SU-DHL-6 (cell line): ENCODE measurements at regions not wholly inside any gene's neighbourhood (a gene's known extent, or its start where the extent isn't known, plus 50 kb on each side); places are given as distances from the start of the nearest gene placed in this dataset.

Experiments
- H2AFZ ChIP-seq: fragments of 200-600 bp; sonication (generic); 2 replicates; pipeline ENCODE4 v1.6.1; 2014; ENCODE audit warnings: low read depth, mild to moderate bottlenecking, moderate library complexity, mixed read lengths, antibody characterized with exemption, low read length; ENCODE audit not compliant: severe bottlenecking
- H3F3A ChIP-seq: fragments of 200-600 bp; shearing (Covaris generic); 2 replicates; pipeline ENCODE4 v1.6.0; 2016; ENCODE audit warnings: antibody characterized with exemption, mild to moderate bottlenecking; ENCODE audit not compliant: insufficient read depth
- H3K27ac ChIP-seq: fragments of 200-600 bp; sonication (generic); 2 replicates; pipeline ENCODE4 v1.5.1; 2016; ENCODE audit warnings: low read depth, mild to moderate bottlenecking, low read length, moderate library complexity, mixed read lengths
- H3K27me3 ChIP-seq: fragments of 200-600 bp; sonication (generic), shearing (Covaris generic); 2 replicates; pipeline ENCODE4 v1.6.0; 2014; ENCODE audit warnings: mild to moderate bottlenecking, low read length
- H3K36me3 ChIP-seq: fragments of 200-600 bp; sonication (generic); 2 replicates; pipeline ENCODE4 v1.6.1; 2014; ENCODE audit warnings: mild to moderate bottlenecking, low read length, mixed read lengths
- H3K4me2 ChIP-seq: fragments of 300-600, 200-600 bp; shearing (Covaris generic), sonication (generic); 2 replicates; pipeline ENCODE4 v1.6.0; 2014; ENCODE audit warnings: low read length, low read depth, mild to moderate bottlenecking; ENCODE audit not compliant: poor library complexity, severe bottlenecking
- H3K4me3 ChIP-seq: fragments of 200-600 bp; sonication (generic); 2 replicates; pipeline ENCODE4 v1.5.1; 2014; ENCODE audit warnings: antibody characterized with exemption, low read length, mild to moderate bottlenecking, mixed read lengths; ENCODE audit not compliant: insufficient read depth, poor library complexity, severe bottlenecking
- H3K79me2 ChIP-seq: fragments of 200-600 bp; sonication (generic); 2 replicates; pipeline ENCODE4 v1.6.1; 2014; ENCODE audit warnings: mild to moderate bottlenecking, low read length, moderate library complexity; ENCODE audit not compliant: insufficient read depth
- H3K9ac ChIP-seq: fragments of 200-600 bp; sonication (generic); 2 replicates; pipeline ENCODE4 v1.7.0; 2014; ENCODE audit warnings: mild to moderate bottlenecking, low read length
- H3K9me2 ChIP-seq: fragments of 200-600 bp; sonication (generic); replicated peaks from 2 replicates; pipeline ENCODE4 v1.6.1; 2014; ENCODE audit warnings: low read length; ENCODE audit not compliant: insufficient read depth
- H3K9me3 ChIP-seq: fragments of 200-600 bp; sonication (generic); 2 replicates; pipeline ENCODE4 v1.6.1; 2014; ENCODE audit warnings: low read length, mixed read lengths; ENCODE audit not compliant: insufficient read depth
- H4K20me1 ChIP-seq: fragments of 200-600 bp; sonication (generic); 2 replicates; pipeline ENCODE4 v1.6.1; 2014; ENCODE audit warnings: low read depth, mild to moderate bottlenecking, antibody characterized with exemption, low read length, moderate library complexity, mixed read lengths
- EZH2phosphoT487 ChIP-seq: fragments of 200-600 bp; sonication (generic), shearing (Covaris generic); conservative IDR thresholded peaks from 2 replicates; pipeline ENCODE4 v1.6.1; 2018; ENCODE audit warnings: mild to moderate bottlenecking, antibody characterized with exemption, low read length, moderate library complexity, mixed read lengths
- TF ChIP-seq, protein P1 (sequence below): fragments of 200-600 bp; sonication (generic); IDR thresholded peaks from one replicate; pipeline ENCODE4 v1.5.1; 2017; ENCODE audit warnings: antibody characterized with exemption, mild to moderate bottlenecking, low read length, moderate library complexity; ENCODE audit not compliant: insufficient read depth, poor library complexity, severe bottlenecking

- H3K9me3 ChIP-seq: no peaks in the 10 kb centered on the region
- TF ChIP-seq EZH2phosphoT487: no peak
- TF ChIP-seq, protein P1, sequence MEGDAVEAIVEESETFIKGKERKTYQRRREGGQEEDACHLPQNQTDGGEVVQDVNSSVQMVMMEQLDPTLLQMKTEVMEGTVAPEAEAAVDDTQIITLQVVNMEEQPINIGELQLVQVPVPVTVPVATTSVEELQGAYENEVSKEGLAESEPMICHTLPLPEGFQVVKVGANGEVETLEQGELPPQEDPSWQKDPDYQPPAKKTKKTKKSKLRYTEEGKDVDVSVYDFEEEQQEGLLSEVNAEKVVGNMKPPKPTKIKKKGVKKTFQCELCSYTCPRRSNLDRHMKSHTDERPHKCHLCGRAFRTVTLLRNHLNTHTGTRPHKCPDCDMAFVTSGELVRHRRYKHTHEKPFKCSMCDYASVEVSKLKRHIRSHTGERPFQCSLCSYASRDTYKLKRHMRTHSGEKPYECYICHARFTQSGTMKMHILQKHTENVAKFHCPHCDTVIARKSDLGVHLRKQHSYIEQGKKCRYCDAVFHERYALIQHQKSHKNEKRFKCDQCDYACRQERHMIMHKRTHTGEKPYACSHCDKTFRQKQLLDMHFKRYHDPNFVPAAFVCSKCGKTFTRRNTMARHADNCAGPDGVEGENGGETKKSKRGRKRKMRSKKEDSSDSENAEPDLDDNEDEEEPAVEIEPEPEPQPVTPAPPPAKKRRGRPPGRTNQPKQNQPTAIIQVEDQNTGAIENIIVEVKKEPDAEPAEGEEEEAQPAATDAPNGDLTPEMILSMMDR: no peak
- no peak overlapping the region for H3K9ac ChIP-seq
- H3K9me2 ChIP-seq: no peaks in the 10 kb centered on the region
- H3K4me3 ChIP-seq: no peak overlapping the region
- no peak overlapping the region for H3K27ac ChIP-seq
- H3K27me3 ChIP-seq: no peaks in the 10 kb centered on the region
- no peak overlapping the region for H2AFZ ChIP-seq
- no peaks in the 10 kb centered on the region for H3K79me2 ChIP-seq
- H3K36me3 ChIP-seq: no peaks in the 10 kb centered on the region
- H3K4me2 ChIP-seq: no peak overlapping the region
- H4K20me1 ChIP-seq: no peaks in the 10 kb centered on the region
- no peaks in the 10 kb centered on the region for H3F3A ChIP-seq
Measured at GRCh38 chr2:147424766-147425165, 420.1 kb upstream of the ACVR2A start.

DNA sequence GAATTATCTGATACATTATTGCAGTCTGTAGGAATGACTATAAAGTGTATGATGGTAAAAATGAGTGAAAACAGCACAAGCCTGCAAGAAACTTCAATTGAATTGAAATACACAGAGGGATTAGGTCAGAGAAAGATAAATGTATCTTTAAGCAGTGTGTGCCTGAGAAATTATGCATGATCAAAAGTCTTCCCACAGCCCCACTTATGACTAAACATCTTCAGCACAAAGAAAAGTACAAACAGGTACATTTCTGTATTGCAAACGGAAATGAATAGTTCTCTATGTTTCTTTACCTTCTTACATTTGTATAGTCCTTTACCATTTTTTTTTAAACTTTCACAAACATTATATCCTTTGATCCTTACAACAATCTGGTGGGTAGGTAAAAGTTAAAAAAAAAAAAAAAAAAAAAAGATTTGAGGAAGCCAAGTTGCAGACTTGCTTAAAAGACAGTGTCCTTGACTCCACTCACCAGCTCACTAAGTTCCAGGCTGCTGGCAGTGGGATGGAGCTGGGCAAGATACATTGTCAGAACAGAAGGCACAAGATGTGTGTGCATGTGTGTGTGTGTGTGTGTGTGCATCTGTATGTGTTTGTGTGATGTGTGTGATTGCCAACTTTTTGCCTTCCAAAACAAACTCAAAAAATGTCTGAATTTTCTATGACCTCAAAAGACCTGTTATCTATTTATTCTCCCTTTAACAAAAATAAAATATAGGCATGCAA lies 423.7 kb upstream of the ACVR2A start:
- no peak overlapping the region for H3K4me2 ChIP-seq
- H3F3A ChIP-seq: no peaks in the 10 kb centered on the region
- H3K79me2 ChIP-seq: no peaks in the 10 kb centered on the region
- H3K9me2 ChIP-seq: no peaks in the 10 kb centered on the region
- TF ChIP-seq, protein P1: no peak
- TF ChIP-seq EZH2phosphoT487: no peak
- H3K27me3 ChIP-seq: no peaks in the 10 kb centered on the region
- no peak overlapping the region for H3K4me3 ChIP-seq
- H3K36me3 ChIP-seq: no peaks in the 10 kb centered on the region
- no peak overlapping the region for H3K9ac ChIP-seq
- no peak overlapping the region for H3K27ac ChIP-seq
- no peaks in the 10 kb centered on the region for H3K9me3 ChIP-seq
- no peaks in the 10 kb centered on the region for H4K20me1 ChIP-seq
- no peak overlapping the region for H2AFZ ChIP-seq

GRCh38 chr2:147420517-147420916 lies 424.3 kb upstream of the ACVR2A start:
- H3K27ac ChIP-seq: no peak overlapping the region
- no peaks in the 10 kb centered on the region for H4K20me1 ChIP-seq
- H3K9ac ChIP-seq: no peak overlapping the region

More at GRCh38 chr2:147420517-147420916, 424.3 kb upstream of the ACVR2A start:
- no peak overlapping the region for H2AFZ ChIP-seq
- H3K36me3 ChIP-seq: no peaks in the 10 kb centered on the region
- no peak for TF ChIP-seq EZH2phosphoT487
- TF ChIP-seq, protein P1: no peak
- H3K4me3 ChIP-seq: no peak overlapping the region
- H3F3A ChIP-seq: no peaks in the 10 kb centered on the region
- H3K4me2 ChIP-seq: no peak overlapping the region
- H3K27me3 ChIP-seq: no peaks in the 10 kb centered on the region
- no peaks in the 10 kb centered on the region for H3K79me2 ChIP-seq
- no peaks in the 10 kb centered on the region for H3K9me3 ChIP-seq
- no peaks in the 10 kb centered on the region for H3K9me2 ChIP-seq
